GM12878 (cell line): ENCODE measurements at regions not wholly inside any gene's neighbourhood (a gene's known extent, or its start where the extent isn't known, plus 50 kb on each side); places are given as distances from the start of the nearest gene placed in this dataset.

Source experiments
- ATAC-seq: fragments of 200-7000 bp; cut with Tn5 transposase; 3 replicates; pipeline ENCODE4 v1.9.1; 2020; ENCODE audit warnings: mild to moderate bottlenecking, moderate library complexity
- BruUV-seq: library from RNA; stranded (reverse); fragments of 400-500 nt; replicated peaks from 2 replicates; lab custom pipeline; 2021; lab: Mats Ljungman, UMichigan
- CTCF ChIA-PET: fragments of 300-600 bp; sonication (Branson Sonifier 250); formaldehyde crosslinking; extraction: SDS; loops from one replicate; lab custom pipeline; 2021; ENCODE audit warnings: inconsistent platforms; lab: Yijun Ruan, JAX
- POLR2A ChIA-PET: fragments of 350-600 bp; formaldehyde crosslinking; extraction: SDS; loops from one replicate; lab custom pipeline; 2021; ENCODE audit warnings: inconsistent platforms; lab: Charles Lee
- RAD21 ChIA-PET: fragments of 300-600 bp; sonication (Branson Sonifier 250); formaldehyde crosslinking; loops from one replicate; lab custom pipeline; 2023; ENCODE audit warnings: antibody characterized with exemption; ENCODE audit not compliant: unreplicated experiment; lab: Charles Lee
- SMC1A ChIA-PET: fragments of 300-600 bp; sonication (Branson Sonifier 250); formaldehyde crosslinking; loops from one replicate; lab custom pipeline; 2023; ENCODE audit not compliant: unreplicated experiment, uncharacterized antibody; lab: Charles Lee
- DNase-seq: peaks from one replicate; pipeline ENCODE4 v3.0.0-alpha.2; 2011; ENCODE audit warnings: low read depth, low spot score
- FAIRE-seq: peaks from 3 replicates; lab custom pipeline; 2011; peaks lifted over from hg19 to GRCh38; lab: Jason Lieb, UNC
- H2AFZ ChIP-seq: 2 replicates; pipeline ENCODE4 v1.6.0; 2011; ENCODE audit warnings: low read depth, low read length, control low read depth; ENCODE audit not compliant: control insufficient read depth
- H3K27ac ChIP-seq: 2 replicates; pipeline ENCODE4 v1.5.1; 2011; ENCODE audit warnings: control low read depth; ENCODE audit not compliant: control insufficient read depth, insufficient read depth
- H3K27me3 ChIP-seq, 2 experiments: replicated peaks in 1 of 2; 2 replicates each; pipeline versions ENCODE4 v1.6.0 to v1.6.1; 2011; ENCODE audit warnings: low read length in 1 of 2; ENCODE audit not compliant: control insufficient read depth in 2 of 2, insufficient read depth in 2 of 2
- H3K36me3 ChIP-seq, 2 experiments: 2 replicates each; pipeline ENCODE4 v1.5.1; 2011; ENCODE audit warnings: low read length in 1 of 2; ENCODE audit not compliant: control insufficient read depth in 2 of 2, insufficient read depth in 2 of 2
- H3K4me1 ChIP-seq: 2 replicates; pipeline ENCODE4 v1.6.1; 2011; ENCODE audit warnings: mild to moderate bottlenecking, low read length, moderate library complexity, mixed read lengths; ENCODE audit not compliant: control insufficient read depth, insufficient read depth
- H3K4me2 ChIP-seq: 2 replicates; pipeline ENCODE4 v1.6.0; 2011; ENCODE audit warnings: control low read depth; ENCODE audit not compliant: control insufficient read depth, insufficient read depth
- H3K4me3 ChIP-seq: fragments of 200-600 bp; sonication (generic); 2 replicates; pipeline ENCODE4 v1.5.1; 2016
- H3K79me2 ChIP-seq: 2 replicates; pipeline ENCODE4 v1.6.0; 2011; ENCODE audit warnings: low read length; ENCODE audit not compliant: control insufficient read depth, insufficient read depth
- H3K9ac ChIP-seq: 2 replicates; pipeline ENCODE4 v1.8.0; 2011; ENCODE audit warnings: low read length, control low read depth, mixed read lengths; ENCODE audit not compliant: control insufficient read depth, insufficient read depth
- H3K9me3 ChIP-seq: replicated peaks from 3 replicates; pipeline ENCODE4 v1.5.1; 2011; ENCODE audit warnings: mild to moderate bottlenecking, low read length; ENCODE audit not compliant: control insufficient read depth, insufficient read depth
- H4K20me1 ChIP-seq: 2 replicates; pipeline ENCODE4 v1.6.0; 2011; ENCODE audit not compliant: control insufficient read depth, insufficient read depth
- BRCA1 ChIP-seq: IDR thresholded peaks from 2 replicates; pipeline ENCODE4 v1.6.1; 2011; ENCODE audit warnings: low read depth, low read length, improper control_type of control experiment
- CBX5 ChIP-seq: sonication (generic); IDR thresholded peaks from 2 replicates; pipeline ENCODE4 v1.6.1; 2016; ENCODE audit warnings: low read depth, moderate library complexity, mild to moderate bottlenecking, inconsistent platforms
- EZH2 ChIP-seq: IDR thresholded peaks from 2 replicates; pipeline ENCODE4 v1.6.1; 2012; ENCODE audit warnings: low read depth, mild to moderate bottlenecking, control low read depth, inconsistent platforms, low read length, borderline replicate concordance; ENCODE audit not compliant: control insufficient read depth
- FOXM1 ChIP-seq: IDR thresholded peaks from 2 replicates; pipeline ENCODE4 v1.6.1; 2012; ENCODE audit warnings: low read depth, mild to moderate bottlenecking, inconsistent platforms, low read length, moderate library complexity
- HCFC1 ChIP-seq: fragments of 150-350 bp; IDR thresholded peaks from 2 replicates; pipeline ENCODE4 v1.6.1; 2014; ENCODE audit warnings: low read length
- HDAC2 ChIP-seq: fragments of 200-600 bp; sonication (generic); IDR thresholded peaks from 2 replicates; pipeline ENCODE4 v1.6.1; 2017
- MYC ChIP-seq: IDR thresholded peaks from 2 replicates; pipeline ENCODE4 v1.6.1; 2011; ENCODE audit warnings: mild to moderate bottlenecking, low read length, moderate library complexity, inconsistent platforms; ENCODE audit not compliant: insufficient read depth, insufficient replicate concordance, insufficient read length, severe bottlenecking
- PML ChIP-seq: IDR thresholded peaks from 2 replicates; pipeline ENCODE4 v1.6.1; 2012; ENCODE audit warnings: low read length, inconsistent platforms
- RAD21 ChIP-seq: IDR thresholded peaks from 2 replicates; pipeline ENCODE4 v1.6.1; 2011; ENCODE audit warnings: mild to moderate bottlenecking, low read depth, low read length, moderate library complexity; ENCODE audit not compliant: insufficient read depth
- SREBF2 ChIP-seq: IDR thresholded peaks from 2 replicates; pipeline ENCODE4 v1.6.1; 2012; ENCODE audit warnings: mild to moderate bottlenecking, low read length
- SUZ12 ChIP-seq: fragments of 200-600 bp; sonication (generic); IDR thresholded peaks from one replicate; pipeline ENCODE4 v1.6.1; 2018; ENCODE audit warnings: antibody characterized with exemption, mild to moderate bottlenecking; ENCODE audit not compliant: unreplicated experiment
- TCF7 ChIP-seq: IDR thresholded peaks from 2 replicates; pipeline ENCODE4 v1.6.1; 2014; ENCODE audit warnings: antibody characterized with exemption, borderline replicate concordance
- ZNF207 ChIP-seq: fragments of 450-650 bp; IDR thresholded peaks from 2 replicates; pipeline ENCODE4 v1.6.1; 2014; ENCODE audit warnings: antibody characterized with exemption, mild to moderate bottlenecking, borderline replicate concordance
- WGBS: methylation state at CpG from one replicate; pipeline ENCODE4 v1.1.6; 2016; ENCODE audit warnings: low lambda C conversion rate; ENCODE audit not compliant: insufficient replicate concordance, insufficient coverage; ENCODE audit errors: missing lambda C conversion rate; 5-methylcytosine and 5-hydroxymethylcytosine counted together
- in situ Hi-C: fragments of 300-500 bp; cut with MboI; formaldehyde crosslinking; loops from 9 replicates; pipeline ENCODE4 v1.14.3; 2018; ENCODE audit warnings: mixed read lengths
- intact Hi-C: fragments of 100-400 bp; cut with micrococcal nuclease; formaldehyde crosslinking; loops from one replicate; pipeline ENCODE4 v1.14.2; 2022; ENCODE audit not compliant: unreplicated experiment
- TF ChIP-seq, protein P1 (sequence below): fragments of 450-650 bp; IDR thresholded peaks from 2 replicates; pipeline ENCODE4 v1.6.1; 2018; ENCODE audit warnings: mild to moderate bottlenecking, low read depth, moderate library complexity; ENCODE audit not compliant: partially characterized antibody
- TF ChIP-seq, protein P2 (sequence below): fragments of 150-350 bp; IDR thresholded peaks from 2 replicates; pipeline ENCODE4 v1.6.1; 2014; ENCODE audit warnings: mild to moderate bottlenecking, low read depth, low read length
- TF ChIP-seq, protein P3 (sequence below): fragments of 450-650 bp; formaldehyde crosslinking; IDR thresholded peaks from 2 replicates; pipeline ENCODE4 v1.4.0; 2022; ENCODE audit warnings: mild to moderate bottlenecking, moderate library complexity
- TF ChIP-seq, protein P4 (sequence below): IDR thresholded peaks from 2 replicates; pipeline ENCODE4 v1.6.1; 2011; ENCODE audit warnings: low read depth, mild to moderate bottlenecking, low read length, moderate library complexity, borderline replicate concordance; ENCODE audit errors: extremely low read depth

DNA sequence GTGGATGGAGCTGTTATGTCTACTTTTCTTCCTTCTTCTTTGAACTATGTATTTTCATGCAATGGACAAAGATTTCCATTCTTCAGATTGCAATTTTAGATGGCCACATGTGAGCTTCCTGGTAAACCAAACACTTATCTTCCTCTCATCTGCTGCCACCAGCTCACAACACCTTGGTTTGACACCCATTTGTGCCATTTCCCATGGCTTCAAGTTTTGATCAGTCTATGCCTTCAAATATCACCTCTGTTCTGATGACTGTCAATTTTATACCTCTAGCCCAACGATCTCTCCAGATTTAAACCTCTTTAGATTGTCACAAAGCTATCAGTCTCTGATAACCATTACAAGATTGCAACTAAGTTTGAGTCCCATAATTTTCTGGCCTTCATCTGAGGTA, 147.2 kb downstream of the TMEM38B start:
- H4K20me1 ChIP-seq = no peaks in the 10 kb centered on the region
- H3K79me2 ChIP-seq = no peaks in the 10 kb centered on the region
- POLR2A ChIA-PET = no interaction called here
- no peaks in the 10 kb centered on the region for H3K27me3 ChIP-seq
- H3K4me1 ChIP-seq = no peaks in the 10 kb centered on the region
- H3K9ac ChIP-seq = no peak overlapping the region
- FAIRE-seq (no peak), DNase-seq (no peak)
- H3K36me3 ChIP-seq = no peaks in the 10 kb centered on the region
- RAD21 ChIA-PET = interaction anchor here (0.7 to 4.1 kb wide), 6 partner anchors 23 to 1500 kb away, joined by 3 to 35 read pairs (median 4); no protein-coding TSS in a partner anchor
- H3K27ac ChIP-seq = no peak overlapping the region
- 36% methylated on average over 1 of the region's 1 CpG for WGBS
- H3K9me3 ChIP-seq = no peaks in the 10 kb centered on the region
- no peak overlapping the region for H2AFZ ChIP-seq
- intact Hi-C loops = no loop called here
- no peak overlapping the region for H3K4me3 ChIP-seq
- CTCF ChIA-PET = interaction anchor here (0.7 to 7.7 kb wide), 25 partner anchors 9 to 1500 kb away, joined by 3 to 204 read pairs (median 3); no protein-coding TSS in a partner anchor
- in situ Hi-C loops = loop anchor here (10.0 kb wide), 1 partner anchor 1333 kb away; no protein-coding TSS in a partner anchor
- TF ChIP-seq HDAC2 (no peak), ZNF207 (no peak), SREBF2 (no peak), MYC (no peak), HCFC1 (no peak), TCF7 (no peak), CBX5 (no peak), FOXM1 (no peak), PML (no peak), SUZ12 (no peak), EZH2 (no peak), BRCA1 (no peak), RAD21 (no peak)
- TF ChIP-seq, protein P1, sequence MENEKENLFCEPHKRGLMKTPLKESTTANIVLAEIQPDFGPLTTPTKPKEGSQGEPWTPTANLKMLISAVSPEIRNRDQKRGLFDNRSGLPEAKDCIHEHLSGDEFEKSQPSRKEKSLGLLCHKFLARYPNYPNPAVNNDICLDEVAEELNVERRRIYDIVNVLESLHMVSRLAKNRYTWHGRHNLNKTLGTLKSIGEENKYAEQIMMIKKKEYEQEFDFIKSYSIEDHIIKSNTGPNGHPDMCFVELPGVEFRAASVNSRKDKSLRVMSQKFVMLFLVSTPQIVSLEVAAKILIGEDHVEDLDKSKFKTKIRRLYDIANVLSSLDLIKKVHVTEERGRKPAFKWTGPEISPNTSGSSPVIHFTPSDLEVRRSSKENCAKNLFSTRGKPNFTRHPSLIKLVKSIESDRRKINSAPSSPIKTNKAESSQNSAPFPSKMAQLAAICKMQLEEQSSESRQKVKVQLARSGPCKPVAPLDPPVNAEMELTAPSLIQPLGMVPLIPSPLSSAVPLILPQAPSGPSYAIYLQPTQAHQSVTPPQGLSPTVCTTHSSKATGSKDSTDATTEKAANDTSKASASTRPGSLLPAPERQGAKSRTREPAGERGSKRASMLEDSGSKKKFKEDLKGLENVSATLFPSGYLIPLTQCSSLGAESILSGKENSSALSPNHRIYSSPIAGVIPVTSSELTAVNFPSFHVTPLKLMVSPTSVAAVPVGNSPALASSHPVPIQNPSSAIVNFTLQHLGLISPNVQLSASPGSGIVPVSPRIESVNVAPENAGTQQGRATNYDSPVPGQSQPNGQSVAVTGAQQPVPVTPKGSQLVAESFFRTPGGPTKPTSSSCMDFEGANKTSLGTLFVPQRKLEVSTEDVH = no peak
- TF ChIP-seq, protein P2, sequence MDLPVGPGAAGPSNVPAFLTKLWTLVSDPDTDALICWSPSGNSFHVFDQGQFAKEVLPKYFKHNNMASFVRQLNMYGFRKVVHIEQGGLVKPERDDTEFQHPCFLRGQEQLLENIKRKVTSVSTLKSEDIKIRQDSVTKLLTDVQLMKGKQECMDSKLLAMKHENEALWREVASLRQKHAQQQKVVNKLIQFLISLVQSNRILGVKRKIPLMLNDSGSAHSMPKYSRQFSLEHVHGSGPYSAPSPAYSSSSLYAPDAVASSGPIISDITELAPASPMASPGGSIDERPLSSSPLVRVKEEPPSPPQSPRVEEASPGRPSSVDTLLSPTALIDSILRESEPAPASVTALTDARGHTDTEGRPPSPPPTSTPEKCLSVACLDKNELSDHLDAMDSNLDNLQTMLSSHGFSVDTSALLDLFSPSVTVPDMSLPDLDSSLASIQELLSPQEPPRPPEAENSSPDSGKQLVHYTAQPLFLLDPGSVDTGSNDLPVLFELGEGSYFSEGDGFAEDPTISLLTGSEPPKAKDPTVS = no peak
- TF ChIP-seq, protein P3, sequence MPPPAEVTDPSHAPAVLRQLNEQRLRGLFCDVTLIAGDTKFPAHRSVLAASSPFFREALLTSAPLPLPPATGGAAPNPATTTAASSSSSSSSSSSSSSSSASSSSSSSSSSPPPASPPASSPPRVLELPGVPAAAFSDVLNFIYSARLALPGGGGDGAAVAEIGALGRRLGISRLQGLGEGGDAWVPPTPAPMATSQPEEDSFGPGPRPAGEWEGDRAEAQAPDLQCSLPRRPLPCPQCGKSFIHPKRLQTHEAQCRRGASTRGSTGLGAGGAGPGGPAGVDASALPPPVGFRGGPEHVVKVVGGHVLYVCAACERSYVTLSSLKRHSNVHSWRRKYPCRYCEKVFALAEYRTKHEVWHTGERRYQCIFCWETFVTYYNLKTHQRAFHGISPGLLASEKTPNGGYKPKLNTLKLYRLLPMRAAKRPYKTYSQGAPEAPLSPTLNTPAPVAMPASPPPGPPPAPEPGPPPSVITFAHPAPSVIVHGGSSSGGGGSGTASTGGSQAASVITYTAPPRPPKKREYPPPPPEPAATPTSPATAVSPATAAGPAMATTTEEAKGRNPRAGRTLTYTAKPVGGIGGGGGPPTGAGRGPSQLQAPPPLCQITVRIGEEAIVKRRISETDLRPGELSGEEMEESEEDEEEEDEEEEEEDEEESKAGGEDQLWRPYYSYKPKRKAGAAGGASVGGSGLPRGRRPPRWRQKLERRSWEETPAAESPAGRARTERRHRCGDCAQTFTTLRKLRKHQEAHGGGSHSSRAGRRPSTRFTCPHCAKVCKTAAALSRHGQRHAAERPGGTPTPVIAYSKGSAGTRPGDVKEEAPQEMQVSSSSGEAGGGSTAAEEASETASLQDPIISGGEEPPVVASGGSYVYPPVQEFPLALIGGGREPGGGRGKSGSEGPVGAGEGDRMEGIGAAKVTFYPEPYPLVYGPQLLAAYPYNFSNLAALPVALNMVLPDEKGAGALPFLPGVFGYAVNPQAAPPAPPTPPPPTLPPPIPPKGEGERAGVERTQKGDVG (CRISPR knock-in tag) = no peak
- TF ChIP-seq, protein P4, sequence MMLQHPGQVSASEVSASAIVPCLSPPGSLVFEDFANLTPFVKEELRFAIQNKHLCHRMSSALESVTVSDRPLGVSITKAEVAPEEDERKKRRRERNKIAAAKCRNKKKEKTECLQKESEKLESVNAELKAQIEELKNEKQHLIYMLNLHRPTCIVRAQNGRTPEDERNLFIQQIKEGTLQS = no peak
- TF ChIP-seq, all 136 proteins: peak for 0
- no TSS peak for BruUV-seq
- SMC1A ChIA-PET = interaction anchor here (0.5 to 6.7 kb wide), 17 partner anchors 10 to 1500 kb away, joined by 3 to 68 read pairs (median 4); no protein-coding TSS in a partner anchor
- no peak for ATAC-seq
- H3K4me2 ChIP-seq = no peak overlapping the region
